HG02938 (cell line): ENCODE measurements at regions not wholly inside any gene's neighbourhood (a gene's known extent, or its start where the extent isn't known, plus 50 kb on each side); places are given as distances from the start of the nearest gene placed in this dataset.
"Not testable (repeated sequence)": the region's sequence is repeated elsewhere in the genome, so short reads cannot be mapped to it uniquely, and the experiment has no call there.

Experiments used
- ATAC-seq: cut with Tn5 transposase; IDR thresholded peaks from one replicate; pipeline ENCODE4 v1.9.1; 2021; ENCODE audit warnings: mild to moderate bottlenecking, moderate library complexity; ENCODE audit not compliant: unreplicated experiment

GRCh38 chr13:109702030-109702597 is 84.3 kb downstream of the IRS2 start:
- ATAC-seq: not testable (repeated sequence)

GRCh38 chr13:109700176-109700575 is 86.2 kb downstream of the IRS2 start:
- no peak for ATAC-seq

GRCh38 chr13:109699628-109700071 is 86.7 kb downstream of the IRS2 start:
- ATAC-seq: no peak

GRCh38 chr13:109698779-109699178 is 87.6 kb downstream of the IRS2 start:
- no peak for ATAC-seq

GRCh38 chr13:109697936-109698335 is 88.4 kb downstream of the IRS2 start:
- no peak for ATAC-seq

GRCh38 chr13:109695402-109696190 is 90.8 kb downstream of the IRS2 start:
- ATAC-seq: no peak

- no peak for ATAC-seq
Measured at GRCh38 chr13:109694972-109695371, 91.4 kb downstream of the IRS2 start.

- ATAC-seq: no peak
Measured at GRCh38 chr13:109693213-109693612, 93.2 kb downstream of the IRS2 start.

GRCh38 chr13:109691689-109692088 is 94.7 kb downstream of the IRS2 start:
- ATAC-seq: no peak

- ATAC-seq: no peak
Measured at GRCh38 chr13:109687559-109688448, 98.6 kb downstream of the IRS2 start.

GRCh38 chr13:109685203-109685602 is 101.2 kb downstream of the IRS2 start:
- no peak for ATAC-seq

- ATAC-seq: no peak
Measured at GRCh38 chr13:109684824-109685202, 101.6 kb downstream of the IRS2 start.

- no peak for ATAC-seq
Measured at GRCh38 chr13:109684084-109684823, 102.1 kb downstream of the IRS2 start.

GRCh38 chr13:109682534-109683244 is 103.7 kb downstream of the IRS2 start:
- no peak for ATAC-seq

- no peak for ATAC-seq
Measured at GRCh38 chr13:109680930-109681329, 105.5 kb downstream of the IRS2 start.

GRCh38 chr13:109680288-109680687 is 106.1 kb downstream of the IRS2 start:
- no peak for ATAC-seq

- ATAC-seq: no peak
Measured at GRCh38 chr13:109678459-109678858, 107.9 kb downstream of the IRS2 start.

- ATAC-seq: no peak
Measured at GRCh38 chr13:109677206-109677605, 109.2 kb downstream of the IRS2 start.

- no peak for ATAC-seq
Measured at GRCh38 chr13:109673477-109673876, 112.9 kb downstream of the IRS2 start.

GRCh38 chr13:109672545-109672944 is 113.8 kb downstream of the IRS2 start:
- no peak for ATAC-seq
